SU-DHL-6 (cell line): ENCODE measurements at regions not wholly inside any gene's neighbourhood (a gene's known extent, or its start where the extent isn't known, plus 50 kb on each side); places are given as distances from the start of the nearest gene placed in this dataset.

Source experiments
- EZH2phosphoT487 ChIP-seq: fragments of 200-600 bp; sonication (generic), shearing (Covaris generic); conservative IDR thresholded peaks from 2 replicates; pipeline ENCODE4 v1.6.1; 2018; ENCODE audit warnings: mild to moderate bottlenecking, antibody characterized with exemption, low read length, moderate library complexity, mixed read lengths
- TF ChIP-seq, protein P1 (sequence below): fragments of 200-600 bp; sonication (generic); IDR thresholded peaks from one replicate; pipeline ENCODE4 v1.5.1; 2017; ENCODE audit warnings: antibody characterized with exemption, mild to moderate bottlenecking, low read length, moderate library complexity; ENCODE audit not compliant: insufficient read depth, poor library complexity, severe bottlenecking

GRCh38 chr6:157751547-157752200 is 71.4 kb upstream of the SNX9 start:
- TF ChIP-seq, protein P1, sequence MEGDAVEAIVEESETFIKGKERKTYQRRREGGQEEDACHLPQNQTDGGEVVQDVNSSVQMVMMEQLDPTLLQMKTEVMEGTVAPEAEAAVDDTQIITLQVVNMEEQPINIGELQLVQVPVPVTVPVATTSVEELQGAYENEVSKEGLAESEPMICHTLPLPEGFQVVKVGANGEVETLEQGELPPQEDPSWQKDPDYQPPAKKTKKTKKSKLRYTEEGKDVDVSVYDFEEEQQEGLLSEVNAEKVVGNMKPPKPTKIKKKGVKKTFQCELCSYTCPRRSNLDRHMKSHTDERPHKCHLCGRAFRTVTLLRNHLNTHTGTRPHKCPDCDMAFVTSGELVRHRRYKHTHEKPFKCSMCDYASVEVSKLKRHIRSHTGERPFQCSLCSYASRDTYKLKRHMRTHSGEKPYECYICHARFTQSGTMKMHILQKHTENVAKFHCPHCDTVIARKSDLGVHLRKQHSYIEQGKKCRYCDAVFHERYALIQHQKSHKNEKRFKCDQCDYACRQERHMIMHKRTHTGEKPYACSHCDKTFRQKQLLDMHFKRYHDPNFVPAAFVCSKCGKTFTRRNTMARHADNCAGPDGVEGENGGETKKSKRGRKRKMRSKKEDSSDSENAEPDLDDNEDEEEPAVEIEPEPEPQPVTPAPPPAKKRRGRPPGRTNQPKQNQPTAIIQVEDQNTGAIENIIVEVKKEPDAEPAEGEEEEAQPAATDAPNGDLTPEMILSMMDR = no peak
- TF ChIP-seq EZH2phosphoT487 = no peak
